ENCODE measurements at regions not wholly inside any gene's neighbourhood (a gene's known extent, or its start where the extent isn't known, plus 50 kb on each side); places are given as distances from the start of the nearest gene placed in this dataset.

GRCh38 chr11:86155200-86155844 lies 86.4 kb upstream of the PICALM start:
- Histone ChIP-seq H3K9ac (ENCODE audit: low read length) (no peak overlapping the region), H3K79me2 (ENCODE audit: control insufficient read depth, insufficient read depth, low read length) (no peaks in the 10 kb centered on the region), H3K9me3 (ENCODE audit: control extremely low read depth in 1 of 3, control insufficient read depth in 2 of 3, insufficient read depth in 1 of 3, low read length in 2 of 3) (no peaks in the 10 kb centered on the region), H3K36me3 (replicated peaks in 1 of 2; ENCODE audit: control extremely low read depth in 1 of 2, control insufficient read depth in 1 of 2, extremely low read depth in 1 of 2, insufficient read depth in 2 of 2, low read length in 1 of 2) (no peaks in the 10 kb centered on the region), H4K20me1 (ENCODE audit: control insufficient read depth, insufficient read depth, low read length, poor library complexity, severe bottlenecking) (no peaks in the 10 kb centered on the region), H3K4me2 (replicated peaks; ENCODE audit: low read depth, low read length, poor library complexity, severe bottlenecking) (no peak overlapping the region), H3K4me1 (ENCODE audit: control insufficient read depth in 2 of 2, insufficient read depth in 2 of 2, low read length in 2 of 2) (peaks cover 7 to 20% of the 10 kb centered on the region in 2 donors), H3K4me3 (ENCODE audit: control extremely low read depth in 1 of 5, extremely low read depth in 1 of 5, insufficient read depth in 1 of 5, low read depth in 2 of 5, low read length in 4 of 5) (no peak overlapping the region), H2AFZ (ENCODE audit: insufficient read depth, low read depth, low read length, poor library complexity, severe bottlenecking) (no peak overlapping the region), H3K27ac (ENCODE audit: low read length in 2 of 2) (no peak overlapping the region), H3K27me3 (replicated peaks in 1 of 4; ENCODE audit: control extremely low read depth in 1 of 4, control insufficient read depth in 3 of 4, insufficient read depth in 4 of 4, low read length in 3 of 4) (no peaks in the 10 kb centered on the region)
- Mint-ChIP-seq H3K4me3 (no peak overlapping the region), H3K27ac (no peak overlapping the region), H3K27me3 (no peaks in the 10 kb centered on the region), H3K9me3 (ENCODE audit: insufficient read depth) (no peaks in the 10 kb centered on the region), H3K4me1 (peaks cover 18% of the 10 kb centered on the region)
- TF ChIP-seq CTCF (IDR thresholded peaks at IDR 0.05) = no peak
- TF ChIP-seq EZH2 (IDR thresholded peaks at IDR 0.05; ENCODE audit: borderline replicate concordance, insufficient read depth, low read depth, low read length, poor library complexity, severe bottlenecking) = no peak
- ATAC-seq (ENCODE audit: low read depth) = no peak
- no peak for DNase-seq
- intact Hi-C loops (cut with micrococcal nuclease) = no loop called here
- WGBS (ENCODE audit: insufficient coverage) = 100% methylated on average over 2 of the region's 7 CpGs
- ChIA-PET POLR2A (no interaction called here), CTCF (no interaction called here)

- CTCF ChIA-PET = interaction anchor here (2.2 kb wide), 1 partner anchor 40 kb away, joined by 4 read pairs; no protein-coding TSS in a partner anchor
- no peaks in the 10 kb centered on the region for H3K79me2 ChIP-seq (ENCODE audit: control insufficient read depth, insufficient read depth, low read length)
- no peak for DNase-seq
- H3K4me3 ChIP-seq (ENCODE audit: control extremely low read depth in 1 of 5, extremely low read depth in 1 of 5, insufficient read depth in 1 of 5, low read depth in 2 of 5, low read length in 4 of 5) = no peak overlapping the region
- WGBS (ENCODE audit: insufficient coverage) = no CpG with 5 or more reads among the region's 1 CpG
- H3K4me2 ChIP-seq (replicated peaks; ENCODE audit: low read depth, low read length, poor library complexity, severe bottlenecking) = no peak overlapping the region
- peaks cover 0 to 9% of the 10 kb centered on the region in 2 donors for H3K4me1 ChIP-seq (ENCODE audit: control insufficient read depth in 2 of 2, insufficient read depth in 2 of 2, low read length in 2 of 2)
- peaks cover 8% of the 10 kb centered on the region for H3K4me1 Mint-ChIP-seq
- no peak overlapping the region for H3K27ac ChIP-seq (ENCODE audit: low read length in 2 of 2)
- no peak overlapping the region for H3K4me3 Mint-ChIP-seq
- no peak for ATAC-seq (ENCODE audit: low read depth)
- POLR2A ChIA-PET = no interaction called here
- no peak overlapping the region for H3K27ac Mint-ChIP-seq
- H3K36me3 ChIP-seq (replicated peaks in 1 of 2; ENCODE audit: control extremely low read depth in 1 of 2, control insufficient read depth in 1 of 2, extremely low read depth in 1 of 2, insufficient read depth in 2 of 2, low read length in 1 of 2) = no peaks in the 10 kb centered on the region
- no peak for TF ChIP-seq EZH2 (IDR thresholded peaks at IDR 0.05; ENCODE audit: borderline replicate concordance, insufficient read depth, low read depth, low read length, poor library complexity, severe bottlenecking)
- TF ChIP-seq CTCF (IDR thresholded peaks at IDR 0.05) = no peak
- no peaks in the 10 kb centered on the region for H3K27me3 Mint-ChIP-seq
- no peaks in the 10 kb centered on the region for H3K27me3 ChIP-seq (replicated peaks in 1 of 4; ENCODE audit: control extremely low read depth in 1 of 4, control insufficient read depth in 3 of 4, insufficient read depth in 4 of 4, low read length in 3 of 4)
- no peaks in the 10 kb centered on the region for H3K9me3 Mint-ChIP-seq (ENCODE audit: insufficient read depth)
- no peak overlapping the region for H3K9ac ChIP-seq (ENCODE audit: low read length)
- no peaks in the 10 kb centered on the region for H4K20me1 ChIP-seq (ENCODE audit: control insufficient read depth, insufficient read depth, low read length, poor library complexity, severe bottlenecking)
- no peaks in the 10 kb centered on the region for H3K9me3 ChIP-seq (ENCODE audit: control extremely low read depth in 1 of 3, control insufficient read depth in 2 of 3, insufficient read depth in 1 of 3, low read length in 2 of 3)
- intact Hi-C loops (cut with micrococcal nuclease) = no loop called here
- no peak overlapping the region for H2AFZ ChIP-seq (ENCODE audit: insufficient read depth, low read depth, low read length, poor library complexity, severe bottlenecking)
Observed at GRCh38 chr11:86153439-86153838, 84.6 kb upstream of the PICALM start.
